Activated CD4-positive, alpha-beta T cell treated with anti-CD3 and anti-CD28 coated beads for 4 hours (primary cell): ENCODE measurements at regions not wholly inside any gene's neighbourhood (a gene's known extent, or its start where the extent isn't known, plus 50 kb on each side); places are given as distances from the start of the nearest gene placed in this dataset.

Source experiments
- DNase-seq, 2 donors: peaks; one replicate each; pipeline ENCODE4 v3.0.0-alpha.2; 2020

DNA sequence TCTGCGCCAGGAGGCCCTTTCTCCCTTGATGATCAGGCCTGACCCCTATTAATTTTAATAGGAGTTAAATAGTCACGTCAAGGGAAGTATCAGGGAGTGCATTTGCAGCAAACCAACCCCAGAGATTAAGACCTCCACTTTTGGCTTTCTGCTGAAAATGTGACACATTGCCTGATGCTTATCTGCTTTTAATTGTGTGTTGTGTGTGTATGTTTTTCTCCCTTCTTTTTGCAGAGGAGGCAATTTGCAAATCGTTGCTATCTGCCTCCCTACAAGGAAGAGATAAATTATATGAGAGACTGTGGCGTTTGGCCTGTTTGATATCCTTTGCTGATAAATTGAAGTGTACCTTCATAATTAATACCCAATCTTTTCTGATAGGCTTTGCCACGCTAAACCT is 822.9 kb downstream of the VRK1 start:
- DNase-seq, result no peak

DNA sequence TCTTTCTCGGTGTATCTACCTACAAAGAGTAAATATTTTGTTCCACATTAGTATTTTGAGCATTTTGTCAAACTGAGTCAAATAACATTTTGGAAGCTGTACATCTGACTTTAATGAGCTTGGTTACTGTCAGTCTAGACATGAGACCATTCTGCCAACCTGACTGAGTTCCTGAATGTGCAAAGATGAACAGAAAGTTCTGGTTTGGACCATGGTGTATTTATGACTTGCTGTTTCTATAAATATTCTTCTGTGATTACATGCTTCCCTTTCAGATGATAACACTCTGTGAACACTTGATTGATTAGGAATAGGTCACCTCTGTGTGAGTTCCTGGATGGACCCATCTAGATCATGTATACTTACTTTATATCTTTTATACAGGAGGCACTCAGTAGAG is 827.8 kb downstream of the VRK1 start:
- DNase-seq, result no peak

DNA sequence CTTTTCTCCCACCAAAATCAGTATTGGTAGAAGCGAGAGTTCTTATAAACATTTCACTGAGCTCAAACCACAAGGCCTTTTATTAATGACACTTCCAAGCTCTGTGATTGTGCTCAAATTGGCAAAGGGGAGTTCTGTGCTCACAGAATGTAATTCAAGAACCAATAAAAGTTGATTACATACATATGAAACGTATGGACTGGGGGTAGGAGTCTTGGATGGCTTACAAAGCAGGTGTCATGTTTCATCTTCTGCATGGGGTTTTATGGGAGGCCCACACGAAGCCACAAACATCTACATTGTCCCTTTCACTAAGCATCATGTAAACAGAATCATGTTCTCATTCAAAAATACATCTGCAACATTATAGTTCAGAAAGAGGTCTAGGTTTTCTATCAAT is 828.3 kb downstream of the VRK1 start:
- no peak for DNase-seq

DNA sequence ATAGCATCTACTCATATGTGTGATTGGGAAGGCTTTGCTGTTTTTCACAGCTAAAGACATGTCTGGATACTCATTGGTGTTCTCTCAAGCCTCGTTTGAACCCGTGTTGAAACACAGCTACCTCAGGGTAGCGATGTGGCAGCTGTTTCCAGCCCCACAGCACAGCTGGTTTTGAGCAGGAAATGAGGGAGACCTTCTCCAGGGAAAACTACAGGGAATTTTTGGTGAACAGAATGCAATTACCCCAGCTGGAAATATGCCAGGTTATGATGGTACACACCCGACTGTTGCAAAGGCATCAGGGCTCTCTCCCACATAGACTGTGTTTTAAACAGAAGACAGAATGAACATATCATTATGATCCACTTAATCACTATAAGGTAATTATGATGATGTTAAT is 828.9 kb downstream of the VRK1 start:
- DNase-seq, result no peak

DNA sequence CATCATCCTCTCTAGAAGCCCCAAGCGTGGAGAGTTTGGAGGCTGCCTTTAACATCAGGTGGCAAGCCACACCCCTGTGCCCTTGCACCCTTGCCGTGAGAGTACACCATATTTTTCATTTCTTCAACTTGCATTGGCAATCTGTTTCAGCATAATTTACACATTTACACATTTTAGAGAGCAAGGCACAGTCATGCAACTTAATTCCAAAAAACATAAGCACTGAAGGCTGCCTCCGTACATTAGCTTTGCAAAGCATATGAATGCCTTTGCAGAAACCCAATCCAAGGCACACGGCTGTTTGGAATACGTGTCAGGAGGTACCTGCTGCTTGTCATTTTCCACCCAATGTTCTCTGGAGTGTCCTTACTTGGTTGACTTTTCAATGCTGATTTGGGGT is 833.1 kb downstream of the VRK1 start:
- no peak for DNase-seq

DNA sequence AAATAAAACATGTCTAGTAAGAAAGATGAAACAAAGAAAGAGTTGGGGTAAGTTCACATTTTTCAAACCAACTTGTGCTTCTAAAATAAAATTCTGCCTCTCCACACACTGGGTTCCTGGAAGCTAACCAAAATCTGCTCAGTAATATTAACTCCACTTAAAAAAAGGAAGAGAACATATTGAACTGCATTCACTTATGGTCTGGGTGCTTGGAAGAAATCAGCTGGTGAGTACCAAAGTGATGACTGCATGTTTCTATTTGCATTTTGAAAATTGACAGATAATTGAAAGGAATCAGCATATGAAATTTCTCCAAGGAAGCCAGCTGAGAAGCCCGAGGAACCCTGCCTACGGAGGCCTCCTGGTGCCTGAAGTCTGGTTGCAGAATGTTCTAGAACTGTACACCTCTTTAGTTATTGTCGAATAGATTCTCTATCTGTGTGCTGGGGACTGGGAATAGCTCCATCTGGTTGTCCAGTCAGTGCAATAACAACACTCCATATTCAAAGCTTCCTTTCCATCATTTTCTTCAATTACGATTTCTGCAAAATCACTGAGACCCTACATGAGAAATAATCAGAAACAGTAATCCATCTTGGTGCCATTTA is 836.1 kb downstream of the VRK1 start:
- DNase-seq, result no peak

DNA sequence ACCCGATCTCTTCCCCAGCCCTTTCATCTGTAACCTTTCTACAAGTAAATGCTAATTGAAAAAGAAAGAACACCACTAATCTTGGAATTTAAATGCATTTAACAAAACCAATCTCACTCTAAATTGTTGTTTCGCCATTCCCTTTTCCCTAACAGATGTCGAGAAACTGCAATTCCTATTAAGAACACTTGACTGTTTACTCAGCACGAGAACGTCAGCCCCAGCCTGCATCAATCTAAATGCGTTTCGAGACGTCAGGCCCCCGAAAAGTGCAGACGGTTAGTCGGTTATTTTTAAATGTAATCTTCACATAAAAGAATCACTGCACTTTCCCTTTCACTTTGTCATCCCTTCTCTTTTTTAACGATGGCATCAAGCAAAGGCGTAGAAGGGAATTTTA is 837.6 kb downstream of the VRK1 start:
- peak; percentile 23 to 30 for DNase-seq

DNA sequence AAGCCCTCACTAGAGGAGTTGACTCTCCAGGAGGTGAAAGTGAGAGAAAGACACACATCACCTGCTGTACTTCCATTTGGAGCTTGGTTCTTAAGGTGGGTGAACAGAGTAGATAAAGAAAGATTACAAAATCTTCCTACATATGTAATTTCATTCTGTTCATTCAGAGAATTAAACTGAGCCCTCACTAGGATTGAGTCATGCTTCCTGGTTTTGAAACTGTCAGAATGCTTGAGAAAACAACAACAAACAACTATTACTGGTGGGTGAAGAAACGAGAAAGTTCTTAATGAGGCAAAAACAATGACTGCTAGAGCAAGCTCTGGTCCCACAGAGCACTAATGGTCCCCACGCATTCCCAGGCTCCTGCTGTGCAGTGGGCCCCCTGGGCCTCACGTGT is 841.7 kb downstream of the VRK1 start:
- DNase-seq, result no peak

DNA sequence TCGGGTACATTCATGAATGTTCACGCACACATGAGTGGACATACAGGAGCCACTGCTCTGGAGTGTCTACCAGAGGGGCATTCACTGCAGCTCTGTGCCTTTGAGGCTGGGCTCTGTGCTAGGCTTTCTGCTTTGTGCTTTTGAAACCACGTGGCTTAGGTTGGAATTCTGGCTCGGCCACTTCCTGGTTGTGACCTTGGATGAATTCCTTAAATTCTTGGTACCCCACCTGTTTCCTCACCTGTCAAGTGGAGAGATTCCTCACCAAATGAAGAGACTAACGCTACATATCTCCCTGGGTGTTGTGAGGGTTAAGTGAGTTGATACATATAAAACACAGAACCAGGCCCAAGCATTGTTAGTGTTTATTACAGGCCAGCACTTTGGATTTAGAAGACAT is 842.8 kb downstream of the VRK1 start:
- no peak for DNase-seq

DNA sequence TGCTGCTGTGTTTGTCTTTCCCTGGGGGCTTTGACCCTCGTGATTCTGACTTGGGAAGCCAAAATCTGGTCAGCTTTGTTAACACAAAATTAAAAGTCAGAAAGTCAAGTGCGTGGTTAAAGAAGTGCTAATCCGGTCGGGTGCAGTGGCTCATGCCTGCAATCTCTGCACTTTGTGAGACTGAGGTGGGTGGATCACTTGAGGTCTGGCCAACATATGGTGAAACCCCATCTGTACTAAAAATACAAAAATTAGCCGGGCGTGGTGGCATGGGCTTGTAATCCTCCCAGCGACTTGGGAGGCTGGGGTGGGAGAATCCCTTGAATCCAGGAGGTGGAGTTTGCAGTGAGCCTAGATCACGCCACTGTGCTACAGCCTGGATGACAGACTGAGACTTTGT is 844.6 kb downstream of the VRK1 start:
- no peak for DNase-seq

DNA sequence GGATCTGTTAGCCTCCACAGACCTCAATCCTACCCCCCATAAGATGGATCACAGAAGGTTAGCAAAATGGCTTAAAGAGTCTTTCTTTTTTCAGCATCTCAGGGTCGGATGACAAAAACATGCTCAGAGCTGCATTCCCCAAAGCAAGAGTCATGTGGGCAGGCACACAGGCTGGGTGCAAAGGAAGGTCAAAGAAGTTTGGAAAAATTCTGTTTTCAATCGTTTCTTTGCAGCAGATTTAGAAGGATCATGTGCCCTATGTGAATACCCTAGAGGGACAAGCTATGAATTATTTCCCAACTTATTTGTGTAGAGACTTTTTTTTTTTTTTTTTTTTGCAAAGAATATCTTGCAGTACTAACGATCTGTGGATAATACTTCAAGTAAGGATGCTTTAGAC is 845.4 kb downstream of the VRK1 start:
- no peak for DNase-seq

DNA sequence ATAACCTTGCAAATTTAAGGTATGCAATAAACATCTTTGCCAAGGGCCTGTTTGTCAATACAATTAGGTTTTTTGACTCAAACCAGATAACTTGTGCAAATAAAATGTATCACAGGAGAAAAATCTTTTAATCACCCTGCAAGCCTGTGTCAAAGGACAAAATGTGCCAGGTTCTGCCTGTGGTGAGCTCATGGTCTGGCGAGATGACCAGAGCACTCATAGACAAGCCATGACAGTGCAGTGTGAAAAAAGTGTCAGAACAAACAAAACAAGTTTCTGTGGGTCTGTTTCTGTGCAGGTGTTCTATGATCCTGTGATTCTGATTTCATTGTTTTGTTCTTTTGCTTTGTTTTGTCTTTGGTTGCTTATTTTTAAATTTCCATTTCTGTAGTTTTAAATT is 847.2 kb downstream of the VRK1 start:
- no peak for DNase-seq

DNA sequence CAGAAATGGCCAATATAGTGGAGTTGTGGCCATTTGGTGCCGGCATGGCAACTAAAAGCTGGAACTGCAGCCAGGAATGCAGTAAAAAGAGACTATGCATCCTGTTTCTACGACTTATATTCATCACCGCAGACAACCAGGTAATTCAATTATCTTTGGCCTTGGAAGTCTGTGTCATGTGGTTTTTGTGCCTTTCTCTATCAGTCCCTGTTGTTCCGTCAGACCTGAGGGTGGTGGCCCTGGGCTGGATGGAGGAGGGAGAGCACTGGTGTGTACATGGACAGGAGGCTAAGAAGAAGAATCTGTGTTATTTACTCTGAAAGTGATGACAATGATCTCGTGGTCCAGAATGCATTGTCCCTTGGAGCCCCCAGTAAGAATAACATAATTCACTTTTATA is 852.6 kb downstream of the VRK1 start:
- no peak for DNase-seq

DNA sequence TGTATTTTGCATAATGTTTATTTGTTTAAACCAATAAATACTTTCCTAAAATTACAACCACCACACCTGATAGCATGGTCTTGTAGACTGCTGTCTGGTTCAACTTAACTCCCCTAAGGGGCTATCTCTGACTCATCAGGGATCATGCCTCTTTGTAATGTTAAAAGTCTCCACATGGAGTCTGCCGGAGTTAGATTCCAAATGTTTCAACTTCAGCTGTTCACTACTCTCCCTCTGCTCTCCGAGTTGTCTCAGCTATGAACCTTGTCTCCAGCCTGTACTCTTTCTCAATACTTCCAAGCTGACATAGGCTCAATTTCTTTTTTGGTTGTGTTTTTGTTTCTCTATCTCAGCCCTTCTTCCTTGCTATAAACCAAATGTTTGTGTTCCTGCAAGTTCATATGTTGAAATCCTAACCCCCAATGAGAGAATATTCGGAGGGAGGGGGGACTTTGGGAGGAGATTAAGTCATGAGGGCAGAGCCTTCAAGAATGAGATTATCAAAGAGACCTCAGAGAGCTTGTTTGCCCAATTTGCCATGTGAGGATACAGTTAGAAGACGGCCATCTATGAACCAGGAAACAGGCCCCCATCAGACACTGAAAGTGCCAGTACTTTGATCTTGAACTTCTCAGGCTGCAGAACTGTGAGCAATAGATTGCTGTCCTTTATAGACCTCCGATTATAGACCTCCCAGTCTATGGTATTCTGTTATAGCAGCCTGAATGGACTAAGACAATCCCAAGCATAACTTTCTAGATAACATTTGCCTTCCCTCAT is 858.2 kb downstream of the VRK1 start:
- DNase-seq, result no peak

DNA sequence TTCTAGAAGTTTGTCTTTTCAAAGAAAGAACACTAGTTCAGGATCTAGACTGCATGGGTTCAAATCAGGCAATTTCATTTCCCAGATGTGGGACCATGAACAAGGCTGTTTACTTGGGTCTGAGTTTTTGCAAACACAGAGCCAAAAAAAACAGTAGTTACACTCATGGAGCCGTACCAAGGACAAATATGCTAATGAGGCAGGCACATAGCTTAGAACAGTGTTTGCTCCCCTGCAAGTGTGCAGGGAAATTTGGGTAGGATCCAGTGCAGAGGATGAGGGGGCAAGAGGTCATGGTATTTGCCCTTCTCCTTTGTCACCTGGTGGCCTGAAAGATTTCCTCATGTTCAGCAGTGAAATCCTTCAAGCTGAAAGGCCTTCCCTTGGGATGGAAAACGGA is 860.4 kb downstream of the VRK1 start:
- no peak for DNase-seq

DNA sequence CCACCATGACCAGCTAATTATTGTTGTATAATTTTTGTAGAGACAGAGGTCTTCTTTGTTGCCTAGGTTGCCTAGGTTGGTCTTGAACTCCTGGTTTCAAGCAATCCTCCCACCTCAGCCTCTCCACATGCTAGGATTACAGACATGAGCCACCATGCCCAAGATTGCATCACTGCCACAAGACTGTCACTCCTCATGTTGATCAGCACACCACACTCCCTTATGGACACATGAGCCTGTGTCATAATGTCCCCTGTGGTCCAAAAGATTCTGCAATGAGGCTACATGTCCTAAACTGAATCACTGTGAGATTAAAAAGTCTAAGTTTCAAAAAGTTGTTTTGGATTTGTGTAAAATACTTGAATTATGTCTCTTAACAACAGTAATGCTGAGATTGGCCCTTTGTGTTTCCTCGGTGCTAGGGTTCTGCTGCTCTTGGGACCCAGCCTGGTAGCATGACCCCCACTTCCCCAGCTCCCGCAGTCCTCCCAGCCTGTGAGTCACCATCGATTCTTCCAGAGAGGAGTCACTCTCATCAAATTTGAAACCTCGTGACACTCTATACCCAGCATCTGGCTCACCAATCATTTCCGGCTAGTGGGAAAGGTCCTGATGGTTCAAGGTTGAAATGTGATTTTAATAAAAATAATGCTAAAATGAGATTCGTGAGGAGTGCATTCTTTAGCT is 890.9 kb downstream of the VRK1 start:
- no peak for DNase-seq

DNA sequence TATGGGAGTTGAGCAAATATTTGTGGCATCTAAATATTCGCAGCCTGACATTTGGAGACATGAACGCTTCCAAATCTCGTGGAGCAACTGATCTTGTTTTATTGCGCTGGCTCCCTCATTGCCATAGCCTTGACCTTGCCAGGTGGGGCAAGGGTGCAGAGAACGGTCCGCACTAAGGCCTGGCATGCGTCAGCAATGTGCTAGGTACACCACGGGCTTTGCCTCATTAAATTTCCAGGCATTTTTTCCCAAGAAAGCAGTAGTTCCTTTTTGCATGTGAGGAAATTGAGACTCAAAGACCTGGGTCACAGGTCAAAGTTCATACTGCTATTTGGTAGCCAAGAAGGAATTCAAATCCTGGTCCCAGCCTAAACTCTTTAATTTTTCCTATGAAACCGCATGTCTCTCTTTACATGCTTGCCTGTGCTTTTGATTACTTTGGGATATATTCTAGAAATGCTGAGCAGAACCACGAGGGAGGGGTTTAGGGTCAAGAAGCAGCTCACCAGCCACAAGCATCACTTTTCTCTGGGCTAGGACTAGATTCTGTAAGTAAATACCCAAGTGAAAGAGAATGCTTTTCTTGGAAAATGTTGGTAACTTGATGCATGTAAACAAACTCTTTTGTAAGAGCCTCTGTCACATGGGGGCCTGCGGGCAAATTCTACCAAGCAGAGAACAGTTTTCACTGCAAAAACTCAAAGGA is 891.6 kb downstream of the VRK1 start:
- no peak for DNase-seq

DNA sequence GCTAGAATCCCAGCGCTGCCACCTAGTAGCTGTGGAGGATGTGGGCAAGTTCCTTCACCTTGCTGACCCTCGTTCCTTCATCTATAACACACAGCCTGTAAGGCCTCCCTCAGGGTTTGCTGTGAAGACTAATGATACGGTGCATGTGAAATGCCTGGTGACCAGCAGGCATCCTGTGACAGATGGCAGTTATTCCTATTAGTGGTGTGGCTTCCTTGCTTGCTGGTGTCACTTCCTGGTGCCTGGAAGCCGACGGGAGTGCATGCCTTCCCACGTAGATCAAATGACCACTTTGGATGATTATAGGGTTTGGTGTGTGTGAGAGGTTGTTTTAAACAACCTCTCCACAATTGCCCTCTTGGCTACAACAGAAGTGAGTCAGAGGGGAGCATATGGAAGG is 894.9 kb downstream of the VRK1 start:
- DNase-seq, result no peak

DNA sequence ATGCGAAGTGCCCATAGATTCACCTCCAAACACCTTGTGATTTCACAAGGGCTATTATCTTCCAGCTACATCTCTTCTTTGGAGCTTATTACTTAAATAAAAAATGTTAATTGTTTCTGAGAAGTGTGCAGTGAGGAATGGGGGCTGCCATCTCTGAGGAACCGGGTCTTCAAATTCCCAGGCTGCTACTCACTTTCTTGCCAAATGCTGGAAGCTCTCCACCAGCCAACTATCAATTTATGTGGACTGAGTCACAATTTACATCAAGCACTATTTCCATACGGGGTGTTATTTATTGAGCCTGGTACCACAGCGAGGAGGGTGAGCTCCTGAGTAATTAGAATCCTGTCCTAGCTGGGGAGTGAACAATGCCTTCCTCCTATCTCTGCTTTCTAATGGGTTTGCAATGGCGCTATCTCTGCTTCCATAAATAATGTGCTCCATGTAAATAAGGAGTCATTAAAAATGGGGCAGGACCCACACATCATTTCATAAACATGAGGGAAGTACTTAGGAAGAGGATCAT is 898.3 kb downstream of the VRK1 start:
- no peak for DNase-seq

DNA sequence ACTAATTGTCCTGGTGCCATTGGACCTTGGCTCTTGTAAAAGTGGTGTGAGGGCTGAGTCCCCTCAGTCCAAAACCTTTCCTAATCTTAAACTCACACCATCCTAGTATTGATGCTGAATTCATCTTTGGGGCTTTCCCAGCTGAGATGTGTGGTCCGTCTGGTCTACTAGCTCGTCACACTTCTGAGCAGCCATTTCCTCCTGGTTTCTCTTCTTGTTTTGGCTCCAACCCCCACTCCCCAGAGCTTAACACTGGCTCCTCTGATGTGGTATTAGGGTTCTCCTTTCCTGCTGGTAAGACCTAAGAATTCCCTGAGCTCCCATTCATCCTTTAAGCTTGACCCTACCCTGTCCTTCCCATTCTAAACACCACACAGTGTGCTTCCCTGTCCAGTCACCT is 900.6 kb downstream of the VRK1 start:
- DNase-seq, result peak in 1 of 2 donors; percentile 16

DNA sequence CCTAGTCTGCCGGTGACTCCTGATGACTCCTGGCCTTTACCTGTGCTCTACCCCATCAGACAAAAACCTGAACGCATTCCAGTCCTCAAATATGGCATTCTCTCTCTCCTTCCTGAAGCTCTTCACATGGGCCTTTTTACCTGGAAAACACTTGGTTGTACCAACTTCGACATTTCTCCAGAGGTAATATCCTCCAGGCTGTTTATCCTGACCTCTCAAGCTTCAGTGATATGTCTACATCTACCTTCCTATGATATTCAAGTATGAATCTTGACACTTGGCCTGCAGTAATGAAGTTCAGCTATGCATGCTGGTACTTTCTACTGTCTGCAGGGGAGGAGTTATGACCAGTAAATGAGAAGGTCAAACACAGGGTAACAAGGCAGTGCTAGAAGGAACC is 901.8 kb downstream of the VRK1 start:
- DNase-seq, result no peak

DNA sequence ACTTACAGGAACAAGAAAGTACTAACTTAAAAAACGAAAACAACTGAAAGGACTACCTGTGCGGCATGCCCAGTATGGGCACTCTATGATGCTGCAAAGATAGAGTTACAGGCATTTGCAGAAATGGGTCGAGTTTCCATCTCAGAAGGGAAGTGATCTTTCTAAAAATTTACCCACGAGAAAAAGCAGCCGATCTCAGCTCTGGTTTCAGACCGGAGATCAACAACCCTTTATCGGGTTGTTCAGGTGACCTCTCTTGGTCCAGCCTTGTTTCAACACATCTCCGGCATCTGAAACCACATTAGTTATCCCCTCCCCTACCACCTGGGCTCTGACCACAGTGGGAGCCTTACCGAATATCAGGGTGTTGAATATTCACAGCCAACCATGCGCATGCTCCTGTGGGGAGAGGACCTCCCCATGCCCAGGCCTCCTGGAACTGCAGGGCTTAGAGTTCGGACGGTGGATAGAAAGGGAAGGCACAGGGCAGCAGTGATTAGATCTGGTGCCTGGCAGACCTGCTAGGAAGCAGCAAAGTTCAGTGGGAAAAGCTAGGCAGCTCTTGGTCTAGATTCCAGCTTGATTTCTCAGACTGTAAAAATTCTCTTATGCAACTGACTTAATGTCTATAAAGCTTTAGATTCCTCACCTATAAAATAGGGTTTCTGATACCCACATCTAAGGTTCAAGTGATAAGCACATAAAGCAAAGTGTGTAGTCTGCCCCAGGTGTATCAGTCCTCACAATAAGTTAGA is 906.0 kb downstream of the VRK1 start:
- peak in 1 of 2 donors; percentile 18 for DNase-seq
